ENCODE measurements at regions not wholly inside any gene's neighbourhood (a gene's known extent, or its start where the extent isn't known, plus 50 kb on each side); places are given as distances from the start of the nearest gene placed in this dataset.

DNA sequence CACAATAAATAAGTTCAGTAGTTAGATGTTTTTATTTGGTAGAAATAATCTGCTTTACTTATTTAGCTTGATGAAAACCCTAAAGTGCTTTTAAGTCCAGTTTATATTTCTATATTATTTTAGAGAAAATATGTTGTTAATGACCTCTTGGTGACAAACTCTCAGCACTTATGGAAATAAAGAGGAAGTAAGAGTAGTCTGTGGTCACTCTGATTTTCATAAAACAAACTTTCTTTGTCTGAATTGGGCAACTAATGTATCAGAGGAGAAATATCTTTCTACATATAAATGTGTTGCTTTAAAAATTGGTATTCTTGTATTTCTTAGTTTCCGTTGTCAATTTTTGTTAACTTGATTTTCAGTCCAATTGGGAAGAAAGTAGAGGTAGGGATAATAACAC, 878.9 kb upstream of the SEL1L start:
- no peak overlapping the region for H3K4me3 ChIP-seq (ENCODE audit: low read length)
- H3K9me3 ChIP-seq (ENCODE audit: control insufficient read depth, insufficient read depth, low read length) = no peaks in the 10 kb centered on the region
- Mint-ChIP-seq H3K27ac (no peak overlapping the region), H3K9me3 (peaks cover 19 to 20% of the 10 kb centered on the region in 2 donors), H3K36me3 (peaks cover 10% of the 10 kb centered on the region), H3K27me3 (ENCODE audit: low read depth in 2 of 2) (no peaks in the 10 kb centered on the region), H3K4me3 (no peak overlapping the region), H3K4me1 (no peaks in the 10 kb centered on the region)
- no peak for TF ChIP-seq CTCF (IDR thresholded peaks at IDR 0.05)
- DNase-seq (no peak), ATAC-seq (no peak)
- intact Hi-C loops (cut with micrococcal nuclease) = no loop called here
- no peaks in the 10 kb centered on the region for H3K36me3 ChIP-seq (ENCODE audit: control insufficient read depth, insufficient read depth, low read length)
- H3K27ac ChIP-seq (ENCODE audit: low read length) = no peak overlapping the region
- WGBS (ENCODE audit: insufficient coverage) = no CpG with 5 or more reads among the region's 1 CpG
- no peaks in the 10 kb centered on the region for H3K27me3 ChIP-seq (ENCODE audit: control insufficient read depth, insufficient read depth, low read length)
- no peaks in the 10 kb centered on the region for H3K4me1 ChIP-seq (ENCODE audit: control insufficient read depth, insufficient read depth, low read length)

GRCh38 chr14:82414853-82415539, 881.3 kb upstream of the SEL1L start:
- Histone ChIP-seq H3K4me1 (ENCODE audit: control insufficient read depth, insufficient read depth, low read length) (no peaks in the 10 kb centered on the region), H3K36me3 (ENCODE audit: control insufficient read depth, insufficient read depth, low read length) (no peaks in the 10 kb centered on the region), H3K4me3 (ENCODE audit: low read length) (no peak overlapping the region), H3K27ac (ENCODE audit: low read length) (no peak overlapping the region), H3K9me3 (ENCODE audit: control insufficient read depth, insufficient read depth, low read length) (peaks cover 8% of the 10 kb centered on the region), H3K27me3 (ENCODE audit: control insufficient read depth, insufficient read depth, low read length) (no peaks in the 10 kb centered on the region)
- peaks cover 26% of the 10 kb centered on the region for H3K36me3 Mint-ChIP-seq
- no peaks in the 10 kb centered on the region for H3K4me1 Mint-ChIP-seq
- no CpG with 5 or more reads among the region's 1 CpG for WGBS (ENCODE audit: insufficient coverage)
- DNase-seq = no peak
- ATAC-seq = no peak
- H3K9me3 Mint-ChIP-seq = peaks cover 22 to 29% of the 10 kb centered on the region in 2 donors
- H3K27ac Mint-ChIP-seq = no peak overlapping the region
- no peak for TF ChIP-seq CTCF (IDR thresholded peaks at IDR 0.05)
- no peak overlapping the region for H3K4me3 Mint-ChIP-seq
- H3K27me3 Mint-ChIP-seq (ENCODE audit: low read depth in 2 of 2) = no peaks in the 10 kb centered on the region
- intact Hi-C loops (cut with micrococcal nuclease) = no loop called here

GRCh38 chr14:82419933-82420332, 886.3 kb upstream of the SEL1L start:
- peaks cover 13% of the 10 kb centered on the region for H3K9me3 ChIP-seq (ENCODE audit: control insufficient read depth, insufficient read depth, low read length)
- H3K4me3 ChIP-seq (ENCODE audit: low read length) = no peak overlapping the region
- H3K27me3 ChIP-seq (ENCODE audit: control insufficient read depth, insufficient read depth, low read length) = no peaks in the 10 kb centered on the region
- H3K9me3 Mint-ChIP-seq = peaks cover 16 to 29% of the 10 kb centered on the region in 2 donors
- no peak overlapping the region for H3K27ac Mint-ChIP-seq
- no peaks in the 10 kb centered on the region for H3K27me3 Mint-ChIP-seq (ENCODE audit: low read depth in 2 of 2)
- DNase-seq (no peak), ATAC-seq (no peak)
- H3K4me1 ChIP-seq (ENCODE audit: control insufficient read depth, insufficient read depth, low read length) = no peaks in the 10 kb centered on the region
- no peaks in the 10 kb centered on the region for H3K4me1 Mint-ChIP-seq
- intact Hi-C loops (cut with micrococcal nuclease) = no loop called here
- H3K36me3 Mint-ChIP-seq = peaks cover 26% of the 10 kb centered on the region
- WGBS (ENCODE audit: insufficient coverage) = 68% methylated on average over 1 of the region's 2 CpGs
- no peak for TF ChIP-seq CTCF (IDR thresholded peaks at IDR 0.05)
- no peak overlapping the region for H3K4me3 Mint-ChIP-seq
- no peak overlapping the region for H3K27ac ChIP-seq (ENCODE audit: low read length)
- no peaks in the 10 kb centered on the region for H3K36me3 ChIP-seq (ENCODE audit: control insufficient read depth, insufficient read depth, low read length)

- WGBS (ENCODE audit: insufficient coverage) = 83% methylated on average over 4 of the region's 5 CpGs
- no peak overlapping the region for H3K4me3 ChIP-seq (ENCODE audit: low read length)
- peaks cover 13% of the 10 kb centered on the region for H3K9me3 ChIP-seq (ENCODE audit: control insufficient read depth, insufficient read depth, low read length)
- H3K4me1 ChIP-seq (ENCODE audit: control insufficient read depth, insufficient read depth, low read length) = no peaks in the 10 kb centered on the region
- no peaks in the 10 kb centered on the region for H3K4me1 Mint-ChIP-seq
- no peak overlapping the region for H3K27ac Mint-ChIP-seq
- no peaks in the 10 kb centered on the region for H3K27me3 Mint-ChIP-seq (ENCODE audit: low read depth in 2 of 2)
- TF ChIP-seq CTCF (IDR thresholded peaks at IDR 0.05) = no peak
- no peak for ATAC-seq
- no peak for DNase-seq
- no peaks in the 10 kb centered on the region for H3K27me3 ChIP-seq (ENCODE audit: control insufficient read depth, insufficient read depth, low read length)
- H3K36me3 ChIP-seq (ENCODE audit: control insufficient read depth, insufficient read depth, low read length) = no peaks in the 10 kb centered on the region
- peaks cover 12 to 21% of the 10 kb centered on the region in 2 donors for H3K9me3 Mint-ChIP-seq
- intact Hi-C loops (cut with micrococcal nuclease) = no loop called here
- no peak overlapping the region for H3K4me3 Mint-ChIP-seq
- no peak overlapping the region for H3K27ac ChIP-seq (ENCODE audit: low read length)
- H3K36me3 Mint-ChIP-seq = peaks cover 26% of the 10 kb centered on the region
Measured at GRCh38 chr14:82420871-82421270, 887.2 kb upstream of the SEL1L start.

All from natural killer cell (primary cell).